ENCODE measurements at regions not wholly inside any gene's neighbourhood (a gene's known extent, or its start where the extent isn't known, plus 50 kb on each side); places are given as distances from the start of the nearest gene placed in this dataset.
A peak's percentile ranks its signal among the peaks of the same experiment; 100 is the strongest.
"Not testable (repeated sequence)": the region's sequence is repeated elsewhere in the genome, so short reads cannot be mapped to it uniquely, and the experiment has no call there.

DNA sequence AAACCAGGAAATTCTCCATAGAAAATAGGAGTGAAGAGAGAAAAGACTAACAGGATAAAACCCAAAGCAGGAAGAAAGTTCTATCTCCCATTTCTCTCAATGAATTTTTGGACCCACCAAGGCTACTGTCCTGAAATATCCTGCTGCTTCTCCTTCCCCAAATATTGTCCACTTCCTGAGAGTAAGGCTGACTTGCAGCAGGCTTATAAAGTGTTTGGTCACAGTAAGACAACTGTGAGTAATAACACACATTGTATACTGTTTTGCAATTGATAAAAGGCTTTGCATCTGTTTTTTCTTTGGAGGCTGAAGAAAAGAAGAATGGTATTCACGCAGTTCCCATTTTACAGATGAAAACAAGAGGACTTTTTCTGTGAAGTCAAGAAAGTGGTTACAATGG is 52.8 kb downstream of the FOXD4L6 start:
- DNase-seq = not testable (repeated sequence)

DNA sequence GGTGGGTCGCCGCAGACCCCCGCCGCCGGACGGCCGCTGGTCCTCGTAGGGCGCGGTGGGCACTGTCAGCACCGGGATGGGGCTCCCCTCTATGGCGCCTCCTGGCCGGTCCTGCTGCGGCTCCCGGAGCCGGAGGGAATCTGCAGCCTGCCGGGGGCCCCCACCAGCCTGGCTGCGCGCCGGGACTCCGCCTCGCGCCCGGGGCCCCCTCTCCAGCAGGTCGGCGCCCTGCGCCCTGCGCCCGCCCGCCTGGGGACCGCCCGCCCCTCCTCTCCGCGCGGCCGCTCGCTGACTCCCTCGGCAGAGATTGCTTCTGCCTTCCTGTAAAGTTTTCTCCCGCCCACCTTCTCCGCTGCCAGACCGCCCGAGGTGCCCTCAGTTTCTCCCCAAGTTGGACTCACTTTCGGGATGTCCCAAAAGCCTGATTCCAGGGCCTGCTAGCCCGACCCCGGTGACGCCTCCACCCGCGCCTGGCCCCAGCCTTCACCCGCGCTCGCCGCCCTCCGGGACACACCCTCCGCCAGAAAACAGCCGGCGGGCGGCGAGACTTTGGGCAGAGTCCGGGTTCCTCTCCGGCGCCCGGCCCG is 54.0 kb downstream of the FOXD4L6 start:
- DNase-seq = peak; percentile 46

- not testable (repeated sequence) for DNase-seq
Measured at GRCh38 chr9:41073471-41074243, 54.8 kb downstream of the FOXD4L6 start.

DNA sequence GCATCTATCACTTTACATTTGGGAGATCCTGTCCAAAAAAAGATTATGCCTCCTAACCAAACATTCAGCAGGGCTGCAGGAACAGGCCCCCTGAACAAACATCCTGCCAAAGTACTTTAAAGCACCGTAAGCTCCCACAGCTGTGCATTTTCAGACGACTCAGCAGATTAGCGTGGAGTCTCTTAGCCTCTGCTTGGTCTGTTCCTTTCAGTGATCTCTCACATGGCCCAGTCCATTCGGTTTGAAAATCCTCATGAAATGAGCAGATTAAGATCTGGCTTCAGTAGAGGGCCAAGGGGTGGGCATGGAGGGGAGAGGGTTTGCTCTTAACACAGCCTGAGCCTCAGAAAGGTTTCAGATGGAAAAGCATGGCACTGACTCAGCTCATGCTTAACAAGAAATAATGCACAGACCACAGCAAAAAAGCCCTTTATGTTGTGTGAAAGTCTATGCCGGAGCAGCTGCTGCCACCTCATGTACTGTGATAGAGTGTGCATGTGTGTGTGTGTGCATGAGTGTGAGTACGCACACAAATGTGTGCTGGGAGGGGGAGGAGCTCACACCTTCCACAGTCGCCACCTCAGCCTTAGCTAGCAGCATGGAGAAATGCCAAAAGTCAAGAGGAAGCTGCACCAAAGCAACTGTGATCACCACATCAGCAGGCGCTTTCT is 64.2 kb downstream of the FOXD4L6 start:
- DNase-seq = peak; percentile 39

- DNase-seq = not testable (repeated sequence)
Measured at GRCh38 chr9:41063243-41063642, 65.2 kb downstream of the FOXD4L6 start.

- not testable (repeated sequence) for DNase-seq
Measured at GRCh38 chr9:41059603-41060002, 68.9 kb downstream of the FOXD4L6 start.

GRCh38 chr9:41053666-41054363 is 74.7 kb downstream of the FOXD4L6 start:
- DNase-seq = not testable (repeated sequence)

DNA sequence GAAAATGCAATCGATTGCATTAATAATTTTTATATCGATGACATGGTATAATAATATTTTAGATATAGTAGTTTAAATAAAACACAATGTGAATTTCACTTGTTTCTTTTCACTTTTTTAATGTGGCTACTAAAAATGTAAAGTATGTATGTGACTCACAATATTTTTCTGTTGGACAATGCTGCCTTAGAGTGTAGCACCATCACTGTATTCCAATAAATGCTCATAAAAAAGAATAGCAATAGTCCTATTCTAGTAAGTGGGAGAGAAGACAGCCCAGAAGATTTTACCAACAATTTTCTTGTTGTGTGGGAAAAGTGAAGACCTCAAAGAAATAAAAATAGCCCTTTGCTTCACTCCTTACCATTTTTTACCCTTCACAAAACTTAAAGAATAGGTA is 79.8 kb downstream of the FOXD4L6 start:
- DNase-seq = not testable (repeated sequence)

GRCh38 chr9:41047792-41048191 is 80.7 kb downstream of the FOXD4L6 start:
- not testable (repeated sequence) for DNase-seq

GRCh38 chr9:41044930-41045329 is 83.6 kb downstream of the FOXD4L6 start:
- not testable (repeated sequence) for DNase-seq

DNA sequence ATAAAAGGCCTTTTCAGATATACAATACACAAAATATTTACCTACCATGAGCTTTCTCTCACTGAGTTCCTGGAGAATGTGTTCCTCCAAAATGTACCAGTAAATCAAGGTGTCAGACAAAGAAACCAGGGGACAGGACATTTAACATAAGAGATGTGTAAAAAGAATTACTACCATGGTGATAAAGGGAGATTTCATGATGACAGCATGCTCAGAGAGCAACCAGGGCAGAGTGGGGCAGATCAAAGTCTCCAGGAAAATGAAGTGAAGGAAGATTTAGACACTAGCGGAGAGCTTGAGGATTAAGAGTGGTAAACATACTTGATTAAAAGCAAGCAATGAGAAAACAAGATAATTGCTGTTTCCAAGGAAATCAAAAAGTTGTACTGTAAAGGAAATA is 85.0 kb downstream of the FOXD4L6 start:
- not testable (repeated sequence) for DNase-seq

- not testable (repeated sequence) for DNase-seq
Measured at GRCh38 chr9:41042111-41042510, 86.4 kb downstream of the FOXD4L6 start.

DNA sequence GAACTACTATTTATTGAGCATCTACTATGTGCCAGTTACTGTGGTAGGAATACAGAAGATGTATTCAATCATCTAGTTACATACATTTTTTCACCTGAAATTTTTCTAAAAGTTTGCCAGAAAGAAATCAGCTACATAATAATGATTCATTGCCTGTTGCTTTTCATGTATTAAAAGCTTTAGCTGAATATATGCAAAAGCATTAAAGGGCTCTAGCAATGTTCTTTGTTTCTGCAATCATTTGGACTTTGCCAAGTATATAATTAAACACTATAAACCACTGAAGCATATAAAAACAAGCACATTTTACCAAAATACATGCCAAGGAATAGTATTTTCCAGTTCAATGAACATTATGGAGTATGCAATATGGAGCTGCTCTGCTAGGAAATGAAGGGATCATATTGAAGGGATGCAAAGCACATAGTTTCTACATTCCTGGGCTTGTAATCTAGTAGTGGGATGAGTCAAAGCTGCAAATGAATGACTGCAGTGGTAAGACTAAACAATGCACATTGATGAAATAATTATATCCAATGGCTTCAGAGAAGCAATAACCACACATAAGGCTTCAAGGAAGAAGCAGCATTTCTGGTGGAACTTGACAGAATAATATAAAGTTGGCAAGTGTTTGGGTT is 87.7 kb downstream of the FOXD4L6 start:
- not testable (repeated sequence) for DNase-seq

DNA sequence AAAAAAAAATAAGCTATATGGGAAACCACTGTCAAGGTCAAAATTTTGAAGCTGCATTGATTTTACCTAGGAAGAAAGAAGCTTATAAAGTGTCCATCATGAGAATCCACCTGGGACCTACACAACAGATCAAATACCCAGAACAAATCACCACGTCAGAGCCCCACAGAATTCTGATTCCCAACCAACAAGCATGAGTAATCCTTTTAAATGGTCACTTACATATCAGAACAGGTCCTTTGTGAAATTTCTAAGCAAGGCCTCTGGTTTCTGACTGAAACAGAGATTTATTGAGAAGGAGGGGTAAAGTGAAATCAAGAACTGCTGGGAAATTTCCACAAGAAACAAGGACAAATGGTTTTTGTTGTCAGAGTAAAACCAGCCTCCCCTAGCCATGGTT is 93.2 kb downstream of the FOXD4L6 start:
- DNase-seq = not testable (repeated sequence)

DNA sequence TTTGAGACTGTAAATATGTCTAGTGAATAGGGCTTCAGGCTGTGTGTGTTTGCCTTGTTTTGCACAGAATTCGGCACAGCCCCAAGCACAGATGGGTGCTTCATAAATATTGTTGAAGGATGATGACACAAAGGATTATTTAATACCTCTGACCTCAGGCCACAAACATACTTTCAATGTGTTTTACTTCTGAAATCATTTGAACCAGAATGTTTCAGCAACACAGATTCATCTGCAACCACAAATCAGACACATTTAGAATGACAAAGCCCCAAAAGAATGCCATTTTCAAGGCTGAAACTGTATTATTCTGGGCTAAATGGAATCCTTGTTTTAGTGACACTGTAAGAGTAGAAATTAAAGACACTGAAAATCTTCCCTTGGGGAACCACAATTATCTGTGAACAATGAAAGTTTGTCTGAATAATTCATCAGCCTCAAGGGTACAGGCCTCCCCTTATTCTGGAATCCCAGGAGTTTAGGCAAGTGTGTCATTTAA is 93.7 kb downstream of the FOXD4L6 start:
- not testable (repeated sequence) for DNase-seq

DNA sequence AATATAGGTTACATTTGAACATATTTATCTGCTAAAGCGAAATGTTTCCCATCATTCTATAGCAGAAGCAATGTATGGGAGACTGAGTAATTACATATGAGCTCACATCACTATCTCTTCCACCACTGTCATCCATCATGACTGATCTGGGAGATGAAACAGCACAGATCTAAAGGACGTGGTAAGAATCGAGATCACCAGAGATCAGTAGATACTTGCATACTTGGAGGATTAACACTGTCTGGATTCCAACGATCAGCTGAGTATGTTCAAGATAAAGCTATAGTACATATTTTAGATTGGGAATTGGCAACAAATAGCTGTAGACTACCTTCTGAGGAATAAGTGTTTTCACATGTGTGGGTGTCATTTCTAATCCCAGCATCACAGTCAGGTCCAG is 94.6 kb downstream of the FOXD4L6 start:
- not testable (repeated sequence) for DNase-seq

- not testable (repeated sequence) for DNase-seq
Measured at GRCh38 chr9:41033360-41033759, 95.1 kb downstream of the FOXD4L6 start.

DNA sequence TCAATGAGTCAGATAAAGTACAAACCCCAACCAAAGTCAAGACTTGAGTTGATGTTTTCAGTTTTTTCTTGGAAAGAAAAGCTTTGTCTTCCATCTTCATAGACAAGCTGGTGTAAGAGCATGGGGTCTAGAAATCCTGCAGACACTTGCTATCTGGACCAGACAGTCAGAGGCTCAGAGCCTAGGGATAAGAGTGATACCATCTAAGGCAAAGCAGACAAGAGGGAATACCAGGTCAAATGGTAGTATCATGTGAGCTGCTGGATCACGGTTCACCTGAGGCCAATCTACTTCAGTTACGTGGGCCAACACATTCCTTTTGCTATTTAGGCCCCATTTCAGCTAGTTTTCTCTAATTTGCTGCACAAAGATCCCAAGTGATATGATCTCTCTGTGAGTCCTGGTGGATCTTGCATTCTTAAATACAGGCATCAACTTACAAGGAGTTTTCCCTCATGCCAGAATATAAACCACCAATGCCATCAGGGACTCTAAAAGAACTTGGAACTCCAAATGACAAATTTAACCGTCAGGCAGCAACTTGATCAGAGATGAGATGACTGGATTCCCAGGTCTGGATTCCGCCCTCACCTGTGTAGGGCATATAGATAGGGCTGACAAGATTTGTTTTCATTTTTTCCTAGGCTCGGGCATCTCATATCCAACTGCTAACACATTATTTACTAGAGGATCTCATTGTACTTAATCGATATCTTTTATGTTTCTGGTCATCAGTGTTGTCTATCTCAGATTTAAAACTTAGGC is 101.4 kb downstream of the FOXD4L6 start:
- DNase-seq = not testable (repeated sequence)

- DNase-seq = not testable (repeated sequence)
Measured at GRCh38 chr9:41022365-41022764, 106.1 kb downstream of the FOXD4L6 start.

DNA sequence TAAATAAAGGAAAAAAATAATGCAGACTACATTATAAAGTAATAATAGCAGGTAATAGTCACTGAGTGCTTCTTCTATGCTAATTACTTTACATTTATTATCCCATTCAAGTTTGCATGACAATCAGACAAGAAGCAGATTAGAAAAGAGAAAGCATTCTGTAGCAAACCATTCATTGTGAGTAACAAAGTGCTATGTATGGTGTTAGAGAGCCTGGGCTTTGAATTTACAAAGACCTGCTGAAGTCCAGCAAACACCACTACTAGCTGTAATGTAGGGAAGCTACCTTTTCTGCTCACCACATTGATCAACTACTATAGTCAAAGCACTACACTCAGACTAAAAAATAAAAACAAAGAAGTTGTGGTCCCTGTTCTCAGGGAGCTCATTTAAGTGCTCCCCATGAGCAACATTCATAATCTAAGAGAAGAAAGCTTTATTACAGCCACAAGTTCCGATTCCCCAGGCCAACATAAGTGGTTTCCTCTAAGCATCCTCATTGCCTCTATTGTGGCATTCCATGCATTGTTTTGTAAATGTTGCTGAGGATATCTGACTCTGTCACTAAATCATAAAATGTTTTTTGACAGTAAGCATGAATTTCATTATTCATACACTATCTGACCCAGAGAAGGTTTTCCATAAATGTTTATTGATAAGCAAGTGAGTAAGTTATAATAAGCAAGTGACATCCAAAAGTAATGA is 108.5 kb downstream of the FOXD4L6 start:
- DNase-seq = not testable (repeated sequence)

- not testable (repeated sequence) for DNase-seq
Measured at GRCh38 chr9:41018948-41019347, 109.5 kb downstream of the FOXD4L6 start.
